Mucosa of gallbladder (tissue), 1 donor: ENCODE measurements at regions not wholly inside any gene's neighbourhood (a gene's known extent, or its start where the extent isn't known, plus 50 kb on each side); places are given as distances from the start of the nearest gene placed in this dataset.
"Not testable (repeated sequence)": the region's sequence is repeated elsewhere in the genome, so short reads cannot be mapped to it uniquely, and the experiment has no call there.

Experiments used
- DNase-seq: peaks from one replicate; pipeline ENCODE4 v3.0.0-alpha.2; 2020; ENCODE audit warnings: low spot score
- donor health status: DM: no; HTN: no; CAD: no.

DNA sequence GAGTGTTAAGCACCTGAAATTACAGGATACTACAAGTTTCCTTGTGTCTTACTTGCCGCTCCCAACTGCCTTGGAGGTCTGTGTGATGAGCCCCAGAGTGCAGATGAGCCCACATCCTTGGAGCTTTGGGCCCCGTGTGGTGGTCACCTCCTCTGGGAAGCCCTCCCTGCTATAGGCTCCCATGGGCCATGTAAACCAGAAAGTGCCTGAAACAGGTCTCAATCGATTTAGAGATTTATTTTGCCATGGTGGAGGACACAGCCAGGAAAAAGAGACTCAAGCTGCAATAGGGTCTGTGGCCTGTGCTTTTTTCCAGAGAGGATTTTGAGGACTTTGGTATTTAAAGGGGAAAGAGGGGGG is 89.4 kb upstream of the KCTD7 start:
- no peak for DNase-seq

GRCh38 chr7:66539902-66540375 is 88.7 kb upstream of the KCTD7 start:
- DNase-seq, result no peak

- no peak for DNase-seq
Observed at GRCh38 chr7:66542049-66542448, 86.6 kb upstream of the KCTD7 start.

DNA sequence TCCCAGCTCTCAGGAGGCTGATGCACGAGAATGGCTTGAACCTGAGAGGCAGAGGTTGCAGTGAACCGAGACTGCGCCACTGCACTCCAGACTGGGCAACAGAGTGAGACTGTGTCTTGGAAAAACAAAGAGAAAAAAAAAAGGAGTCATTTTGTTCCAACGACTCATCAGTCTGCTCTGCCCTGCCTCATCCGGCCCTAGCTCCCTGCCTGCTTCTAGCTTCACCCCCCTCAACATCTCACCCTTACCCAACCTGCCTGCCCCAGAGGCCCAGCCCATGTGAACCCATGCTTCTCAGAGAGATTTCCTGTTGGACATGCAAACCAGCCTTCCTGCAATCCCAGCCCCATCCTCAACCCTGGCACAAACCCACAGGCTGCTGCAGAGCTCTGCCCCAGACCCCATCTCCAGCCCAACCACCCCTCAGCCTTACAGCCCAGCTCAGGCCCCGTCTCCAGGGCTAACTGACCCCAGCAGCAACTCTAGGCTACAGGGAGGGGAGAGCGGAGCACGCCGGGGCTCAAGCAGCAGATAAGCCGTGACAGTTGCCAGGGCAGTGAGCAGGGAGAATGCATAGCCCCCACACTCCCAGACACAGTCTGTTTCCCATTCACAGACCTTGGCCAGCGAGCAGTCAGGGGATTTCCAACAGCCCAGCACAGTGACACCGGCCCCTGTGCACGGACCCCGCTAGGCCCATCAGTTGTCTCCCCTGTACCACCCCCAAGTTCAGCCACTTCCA is 86.0 kb upstream of the KCTD7 start:
- no peak for DNase-seq

DNA sequence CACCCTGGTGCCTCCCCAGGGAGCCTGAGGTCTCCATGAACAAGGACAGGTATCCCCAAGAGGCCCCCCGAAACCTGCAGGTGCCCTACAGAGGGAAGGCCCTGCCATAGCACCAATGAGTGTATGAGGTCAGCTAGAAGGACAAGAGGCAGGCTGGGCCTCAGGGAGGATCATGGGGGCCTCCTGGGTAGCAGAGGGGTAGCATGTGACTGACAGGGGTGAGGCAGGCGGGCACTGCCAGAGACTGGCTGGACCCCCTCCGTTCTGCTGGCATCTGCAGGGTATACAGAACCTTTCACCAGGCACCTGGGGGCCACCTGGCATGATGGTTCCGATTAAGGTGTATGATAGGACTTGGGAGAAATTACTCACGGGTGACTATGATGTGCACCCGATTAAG is 79.2 kb upstream of the KCTD7 start:
- no peak for DNase-seq

GRCh38 chr7:66553001-66553400 is 75.7 kb upstream of the KCTD7 start:
- DNase-seq, result no peak

GRCh38 chr7:66553675-66554074 is 75.0 kb upstream of the KCTD7 start:
- not testable (repeated sequence) for DNase-seq

DNA sequence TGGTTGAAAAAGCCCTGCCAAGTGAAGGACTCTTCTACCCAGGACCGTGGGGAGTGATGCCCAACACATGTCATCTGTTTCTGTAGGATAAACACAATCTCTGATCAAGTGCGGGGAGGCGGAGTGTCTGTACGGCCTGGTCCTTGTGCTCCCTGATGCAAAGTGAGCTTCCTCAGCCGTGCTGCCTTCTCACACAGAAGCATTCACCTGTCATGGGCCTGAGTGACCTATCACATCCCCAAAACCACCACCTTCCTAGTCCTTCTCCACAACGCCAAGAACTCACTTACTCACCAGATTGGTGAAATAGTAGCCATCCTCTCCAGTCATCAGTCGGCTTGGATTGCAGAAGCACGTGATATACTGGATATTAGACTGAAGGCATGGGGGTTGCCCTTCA is 74.4 kb upstream of the KCTD7 start:
- not testable (repeated sequence) for DNase-seq

DNA sequence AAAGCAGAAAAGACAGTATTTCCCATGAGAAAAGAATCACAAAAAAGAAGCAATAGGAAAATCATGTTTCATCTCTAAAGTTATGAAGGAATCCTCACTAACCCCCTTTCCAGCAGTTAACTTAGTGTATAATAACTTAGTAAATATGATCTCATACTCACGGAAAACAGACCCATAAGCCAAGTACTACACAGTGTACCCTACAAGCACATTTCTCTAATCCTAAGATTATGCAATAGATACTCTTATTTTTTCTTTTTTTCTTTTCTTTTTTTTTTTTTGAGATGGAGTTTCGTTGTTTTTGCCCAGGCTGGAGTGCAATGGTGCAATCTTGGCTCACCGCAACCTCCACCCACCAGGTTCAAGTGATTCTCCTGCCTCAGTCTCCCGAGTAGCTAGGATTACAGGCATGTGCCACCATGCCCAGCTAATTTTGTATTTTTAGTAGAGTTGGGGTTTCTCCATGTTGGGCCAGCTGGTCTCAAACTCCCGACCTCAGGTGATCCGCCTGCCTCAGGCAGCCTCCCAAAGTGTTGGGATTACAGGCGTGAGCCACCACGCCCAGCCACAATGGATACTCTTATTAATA is 73.7 kb upstream of the KCTD7 start:
- DNase-seq, result not testable (repeated sequence)

- DNase-seq, result no peak
Observed at GRCh38 chr7:66556177-66556548, 72.5 kb upstream of the KCTD7 start.

DNA sequence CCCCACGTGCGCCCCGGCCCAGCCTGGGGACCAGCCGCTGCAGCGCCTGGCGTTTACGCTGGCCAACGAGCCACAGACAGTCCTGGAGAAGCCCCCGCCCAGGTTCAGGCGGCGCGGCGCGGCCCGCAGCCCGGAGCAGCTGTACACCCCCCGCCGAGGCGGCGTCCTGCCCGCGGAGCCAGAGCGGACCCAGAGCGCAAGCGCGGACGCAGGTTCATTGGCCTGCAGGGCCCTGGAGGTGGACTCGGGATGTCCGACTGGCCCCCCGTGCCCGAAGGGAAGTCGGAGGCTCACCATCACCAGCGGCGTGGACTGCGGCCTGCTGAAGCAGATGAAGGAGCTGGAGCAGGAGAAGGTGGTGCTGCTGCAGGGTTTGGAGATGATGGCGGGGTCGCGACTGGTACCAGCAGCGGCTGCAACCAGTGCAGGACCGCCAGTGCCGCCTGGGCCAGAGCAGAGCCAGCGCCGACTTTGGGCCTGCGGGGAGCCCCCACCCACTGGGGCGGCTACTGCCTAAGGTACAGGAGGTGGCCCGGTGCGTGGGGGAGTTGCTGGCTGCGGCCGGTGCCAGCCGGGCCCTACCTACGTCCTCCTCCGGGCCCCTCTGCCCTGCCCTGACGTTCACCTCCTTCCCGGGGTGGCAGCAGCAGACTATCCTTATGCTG is 72.0 kb upstream of the KCTD7 start:
- DNase-seq, result no peak

- peak; percentile 61 for DNase-seq
Observed at GRCh38 chr7:66557214-66558200, 71.2 kb upstream of the KCTD7 start.

GRCh38 chr7:66558201-66558641 is 70.5 kb upstream of the KCTD7 start:
- no peak for DNase-seq

GRCh38 chr7:66558660-66559465 is 69.8 kb upstream of the KCTD7 start:
- no peak for DNase-seq

GRCh38 chr7:66564045-66564444 is 64.6 kb upstream of the KCTD7 start:
- DNase-seq, result no peak

DNA sequence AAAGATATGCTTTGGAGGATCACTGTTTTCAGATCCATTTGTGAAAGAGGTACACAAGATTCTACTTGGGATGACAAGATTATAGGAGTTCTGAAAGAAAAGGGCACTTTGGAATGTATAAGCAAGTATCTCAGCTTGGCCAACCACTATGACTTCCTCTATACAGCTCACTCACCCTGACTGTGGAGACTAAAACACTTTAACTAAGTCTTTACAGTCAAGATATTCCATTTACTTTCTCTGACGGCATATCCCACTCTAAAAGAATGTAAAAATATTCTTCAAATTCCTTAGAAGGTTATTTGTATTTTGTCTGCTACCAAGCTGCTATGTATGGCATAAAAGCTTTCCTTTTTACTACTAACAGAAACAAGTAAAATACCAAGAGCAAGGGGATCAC is 58.5 kb upstream of the KCTD7 start:
- DNase-seq, result not testable (repeated sequence)

DNA sequence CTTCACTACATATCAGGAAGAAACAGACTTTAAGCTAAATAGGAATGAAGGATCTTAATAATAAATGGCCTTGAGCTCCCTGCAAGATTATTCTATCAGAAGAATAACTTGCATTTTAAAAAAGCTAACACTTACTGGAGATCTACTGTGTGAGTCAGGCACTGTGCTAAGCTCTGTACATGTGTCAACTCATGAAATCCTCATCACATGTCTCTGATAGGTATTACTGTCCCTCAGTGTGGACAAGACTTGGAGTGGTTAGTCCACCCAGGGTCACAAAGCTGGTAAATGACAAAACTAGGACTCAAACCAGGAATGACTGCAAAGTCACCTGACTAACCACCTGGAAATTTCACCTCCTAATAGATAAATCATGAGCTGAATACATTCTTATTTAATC is 57.1 kb upstream of the KCTD7 start:
- DNase-seq, result no peak

DNA sequence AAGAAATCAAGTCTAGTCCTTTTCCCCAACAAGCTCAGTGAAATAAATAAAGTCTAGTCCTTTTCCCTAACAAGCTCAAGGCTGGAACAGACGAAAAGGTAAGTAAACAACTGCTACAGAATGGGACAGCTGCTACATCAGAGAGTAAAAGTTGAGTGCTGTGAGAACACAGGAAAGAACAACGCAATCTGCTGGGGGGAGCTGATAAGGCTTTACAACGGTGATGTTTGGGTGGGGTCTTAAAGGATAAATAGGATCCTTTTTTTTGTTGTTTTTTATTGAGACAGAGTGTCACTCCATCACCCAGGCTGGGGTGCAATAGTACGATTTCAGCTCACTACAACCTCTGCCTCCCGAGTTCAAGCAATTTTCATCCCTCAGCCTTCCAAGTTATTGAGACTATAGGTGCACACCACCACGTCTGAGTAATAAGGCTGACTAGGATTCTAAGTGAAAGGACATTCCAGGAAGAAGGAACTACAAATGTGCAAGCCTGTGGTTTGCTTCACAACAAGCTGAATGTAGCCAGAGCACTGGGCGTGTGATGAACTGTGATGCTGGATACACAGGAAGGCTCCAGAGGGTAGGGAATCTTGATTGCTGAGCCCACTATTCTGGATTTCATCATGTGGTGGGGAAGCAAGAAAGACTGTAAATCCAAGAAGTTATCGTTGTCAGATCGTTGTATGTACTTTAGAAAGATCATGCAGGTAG is 54.7 kb upstream of the KCTD7 start:
- DNase-seq, result not testable (repeated sequence)

DNA sequence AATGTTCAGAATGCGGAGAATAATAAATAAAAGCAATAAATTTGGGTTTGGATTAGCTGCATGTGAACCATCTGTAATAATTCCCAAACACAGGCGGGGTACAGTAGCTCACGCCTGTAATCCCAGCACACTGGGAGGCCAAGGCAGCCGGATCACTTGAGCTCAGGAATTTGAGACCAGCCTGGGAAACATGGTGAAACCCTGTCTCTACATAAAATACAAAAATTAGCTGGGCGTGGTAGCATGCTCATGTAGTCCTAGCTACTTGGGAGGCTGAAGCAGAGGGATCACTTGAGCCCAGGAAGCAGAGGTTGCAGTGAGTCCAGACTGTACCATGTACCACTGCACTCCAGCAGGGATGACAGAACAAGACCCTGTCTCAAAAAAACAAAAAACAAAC is 53.9 kb upstream of the KCTD7 start:
- DNase-seq, result not testable (repeated sequence)

- no peak for DNase-seq
Observed at GRCh38 chr7:66575398-66575797, 53.3 kb upstream of the KCTD7 start.
